ENCODE measurements at regions not wholly inside any gene's neighbourhood (a gene's known extent, or its start where the extent isn't known, plus 50 kb on each side); places are given as distances from the start of the nearest gene placed in this dataset.

- TF ChIP-seq CTCF (IDR thresholded peaks at IDR 0.05) (no peak), POLR2AphosphoS5 (IDR thresholded peaks at IDR 0.05) (no peak)
These were observed 279.6 kb upstream of the GADL1 start for GRCh38 chr3:31174079-31174478.

All from stomach (tissue), 4 donors.